Left ventricle myocardium inferior (tissue), 1 donor: ENCODE measurements at regions not wholly inside any gene's neighbourhood (a gene's known extent, or its start where the extent isn't known, plus 50 kb on each side); places are given as distances from the start of the nearest gene placed in this dataset.

ENCODE experiments used
- DNase-seq: peaks from one replicate; pipeline ENCODE4 v3.0.0-alpha.2; 2020
- H3K27ac ChIP-seq: fragments of 200-600 bp; replicated peaks from 2 replicates; pipeline ENCODE4 v1.8.0; 2021
- H3K27me3 ChIP-seq: fragments of 200-600 bp; 2 replicates; pipeline ENCODE4 v1.8.0; 2021; ENCODE audit warnings: low read depth
- H3K36me3 ChIP-seq: fragments of 200-600 bp; 2 replicates; pipeline ENCODE4 v1.8.0; 2021
- H3K4me1 ChIP-seq: fragments of 200-600 bp; 2 replicates; pipeline ENCODE4 v1.8.0; 2021
- H3K4me3 ChIP-seq: fragments of 200-600 bp; 2 replicates; pipeline ENCODE4 v1.8.0; 2021; ENCODE audit warnings: mild to moderate bottlenecking, moderate library complexity
- H3K9me3 ChIP-seq: fragments of 200-600 bp; replicated peaks from 2 replicates; pipeline ENCODE4 v1.8.0; 2021
- CTCF ChIP-seq: fragments of 200-600 bp; IDR thresholded peaks from 2 replicates; pipeline ENCODE4 v1.8.0; 2021; ENCODE audit warnings: antibody characterized with exemption, mild to moderate bottlenecking, borderline replicate concordance
- intact Hi-C: fragments of 100-400 bp; cut with micrococcal nuclease; formaldehyde crosslinking; loops from one replicate; pipeline ENCODE4 v1.11.0; 2022
- donor health status: DM: no; HTN: yes; CAD: no; lungs with severe emphysema.

DNA sequence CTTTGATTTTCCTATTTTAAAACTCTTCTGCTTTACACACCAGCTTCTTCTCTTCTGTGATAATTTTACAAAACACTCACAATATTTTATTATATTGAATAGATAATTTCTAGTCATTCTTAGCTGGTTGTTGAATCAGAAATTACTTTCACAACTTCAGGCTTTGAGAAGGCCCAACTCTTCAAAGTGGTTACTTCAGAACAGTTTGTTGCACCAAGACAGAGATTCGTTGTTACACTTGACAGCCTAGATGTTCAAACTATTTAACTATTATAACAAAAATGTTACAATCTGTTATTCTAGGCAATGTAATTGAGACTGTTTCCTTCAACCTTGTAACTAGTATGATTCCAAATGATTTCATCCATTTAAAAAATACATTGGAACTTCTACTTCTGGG, 333.2 kb upstream of the CHORDC1 start:
- Histone ChIP-seq H3K9me3 (peaks cover 18% of the 10 kb centered on the region), H3K4me3 (no peak overlapping the region), H3K36me3 (no peaks in the 10 kb centered on the region), H3K27ac (no peak overlapping the region), H3K27me3 (no peaks in the 10 kb centered on the region), H3K4me1 (peaks cover 12% of the 10 kb centered on the region)
- intact Hi-C loops = no loop called here
- TF ChIP-seq CTCF = no peak
- DNase-seq = no peak

DNA sequence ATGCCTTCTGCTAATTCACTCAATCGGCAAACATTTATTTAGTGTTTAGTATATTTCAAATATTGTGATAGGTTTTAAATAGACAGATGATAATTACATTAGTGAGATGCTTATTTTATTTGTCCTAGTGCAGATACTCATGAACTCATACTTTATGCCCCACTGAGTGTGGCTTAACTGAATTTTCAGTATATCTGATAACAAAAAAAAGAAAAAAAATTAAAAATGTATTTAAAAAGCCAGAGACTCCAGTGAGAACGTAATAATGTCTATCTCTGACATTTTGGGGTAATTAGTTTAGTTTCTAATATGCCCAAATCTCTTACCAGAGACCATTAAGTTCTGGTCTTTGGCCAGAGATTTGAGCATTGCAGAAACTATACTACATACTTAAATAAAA, 332.6 kb upstream of the CHORDC1 start:
- DNase-seq = no peak
- Histone ChIP-seq H3K27ac (no peak overlapping the region), H3K4me3 (no peak overlapping the region), H3K9me3 (peaks cover 18% of the 10 kb centered on the region), H3K36me3 (no peaks in the 10 kb centered on the region), H3K4me1 (peaks cover 12% of the 10 kb centered on the region), H3K27me3 (no peaks in the 10 kb centered on the region)
- TF ChIP-seq CTCF = no peak
- intact Hi-C loops = no loop called here

DNA sequence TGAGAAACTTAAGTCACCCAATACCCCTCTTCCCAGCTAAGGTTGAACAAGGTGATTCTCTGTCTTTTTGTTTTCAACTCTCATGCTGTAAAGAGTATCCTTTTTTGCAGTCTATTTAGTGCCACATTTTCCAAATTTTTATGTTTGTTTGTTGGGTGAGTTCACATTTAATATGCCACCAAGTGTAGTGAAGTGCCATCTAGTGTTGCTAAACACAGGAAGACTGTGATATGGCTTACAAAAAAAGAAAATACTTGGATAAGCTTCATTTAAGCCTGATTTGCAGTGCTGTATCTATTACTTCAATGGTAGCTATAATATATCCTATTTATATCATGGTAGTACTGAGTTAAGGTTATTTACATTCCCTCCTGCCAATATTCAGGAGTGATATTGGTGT, 319.2 kb upstream of the CHORDC1 start:
- intact Hi-C loops = no loop called here
- no peak for DNase-seq
- no peak overlapping the region for H3K27ac ChIP-seq
- no peaks in the 10 kb centered on the region for H3K9me3 ChIP-seq
- TF ChIP-seq CTCF = peak; percentile 36
- no peak overlapping the region for H3K4me3 ChIP-seq
- H3K4me1 ChIP-seq = no peaks in the 10 kb centered on the region
- no peaks in the 10 kb centered on the region for H3K36me3 ChIP-seq
- no peaks in the 10 kb centered on the region for H3K27me3 ChIP-seq

- no peak for TF ChIP-seq CTCF
- H3K4me1 ChIP-seq = no peaks in the 10 kb centered on the region
- no peak overlapping the region for H3K4me3 ChIP-seq
- H3K27me3 ChIP-seq = no peaks in the 10 kb centered on the region
- no peaks in the 10 kb centered on the region for H3K9me3 ChIP-seq
- intact Hi-C loops = no loop called here
- H3K36me3 ChIP-seq = no peaks in the 10 kb centered on the region
- H3K27ac ChIP-seq = no peak overlapping the region
- DNase-seq = no peak
Observed at GRCh38 chr11:90536301-90536700, 313.5 kb upstream of the CHORDC1 start.

DNA sequence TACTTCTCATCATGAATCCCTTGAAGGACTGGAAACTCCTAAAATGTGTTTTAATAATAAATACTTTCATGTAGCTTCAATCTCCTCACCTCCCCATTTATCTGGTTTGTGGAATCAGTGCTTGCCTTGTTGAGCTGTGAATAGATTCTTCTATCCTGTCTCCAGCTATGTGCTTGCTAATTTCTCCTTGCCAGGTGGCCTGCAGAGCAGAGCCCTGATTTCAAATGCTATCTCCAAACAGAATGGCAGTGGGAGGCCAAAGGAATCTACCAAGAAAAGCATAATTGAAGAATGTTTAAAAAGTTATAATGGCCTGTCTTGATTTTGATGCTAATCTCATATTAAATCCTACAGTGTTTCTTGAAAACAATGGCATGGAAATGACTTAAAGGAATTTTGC, 309.3 kb upstream of the CHORDC1 start:
- Histone ChIP-seq H3K4me3 (no peak overlapping the region), H3K27me3 (no peaks in the 10 kb centered on the region), H3K27ac (no peak overlapping the region), H3K9me3 (no peaks in the 10 kb centered on the region), H3K36me3 (no peaks in the 10 kb centered on the region), H3K4me1 (no peaks in the 10 kb centered on the region)
- no peak for TF ChIP-seq CTCF
- intact Hi-C loops = no loop called here
- DNase-seq = no peak

- no peak for TF ChIP-seq CTCF
- H3K27me3 ChIP-seq = no peaks in the 10 kb centered on the region
- no peak overlapping the region for H3K27ac ChIP-seq
- DNase-seq = no peak
- H3K36me3 ChIP-seq = no peaks in the 10 kb centered on the region
- H3K4me1 ChIP-seq = no peaks in the 10 kb centered on the region
- no peak overlapping the region for H3K4me3 ChIP-seq
- H3K9me3 ChIP-seq = no peaks in the 10 kb centered on the region
- intact Hi-C loops = no loop called here
Observed at GRCh38 chr11:90531001-90531400, 308.2 kb upstream of the CHORDC1 start.
